D721Med (cell line): ENCODE measurements at regions not wholly inside any gene's neighbourhood (a gene's known extent, or its start where the extent isn't known, plus 50 kb on each side); places are given as distances from the start of the nearest gene placed in this dataset.

Experiments used
- DNase-seq: peaks from one replicate; pipeline ENCODE4 v3.0.0; 2011; ENCODE audit warnings: low spot score; ENCODE audit not compliant: insufficient read length
- FAIRE-seq: peaks from 2 replicates; lab custom pipeline; 2011; peaks lifted over from hg19 to GRCh38; lab: Jason Lieb, UNC
- CTCF ChIP-seq: IDR thresholded peaks from 2 replicates; pipeline ENCODE4 v1.5.1; 2012; ENCODE audit warnings: mild to moderate bottlenecking, control low read depth; ENCODE audit not compliant: insufficient read depth; ENCODE audit errors: missing control alignments

GRCh38 chr3:29079358-29079757 lies 201.5 kb upstream of the RBMS3 start:
- no peak for TF ChIP-seq CTCF
- FAIRE-seq, result no peak

GRCh38 chr3:29080967-29081366 lies 199.9 kb upstream of the RBMS3 start:
- TF ChIP-seq CTCF, result no peak
- DNase-seq (no peak), FAIRE-seq (no peak)

More at GRCh38 chr3:29079358-29079757, 201.5 kb upstream of the RBMS3 start:
- no peak for DNase-seq

- TF ChIP-seq CTCF, result no peak
- FAIRE-seq, result no peak
Measured at GRCh38 chr3:29083081-29083480, 197.8 kb upstream of the RBMS3 start.

GRCh38 chr3:29083676-29084075 lies 197.2 kb upstream of the RBMS3 start:
- no peak for DNase-seq
- FAIRE-seq, result no peak
- TF ChIP-seq CTCF, result no peak

More at GRCh38 chr3:29083081-29083480, 197.8 kb upstream of the RBMS3 start:
- DNase-seq, result no peak

- TF ChIP-seq CTCF, result no peak
- FAIRE-seq (no peak), DNase-seq (no peak)
Measured at GRCh38 chr3:29088579-29088978, 192.3 kb upstream of the RBMS3 start.

GRCh38 chr3:29090912-29091597 lies 189.8 kb upstream of the RBMS3 start:
- DNase-seq (no peak), FAIRE-seq (no peak)
- no peak for TF ChIP-seq CTCF

GRCh38 chr3:29091599-29092189 lies 189.2 kb upstream of the RBMS3 start:
- no peak for TF ChIP-seq CTCF

More at GRCh38 chr3:29091599-29092189, 189.2 kb upstream of the RBMS3 start:
- DNase-seq (no peak), FAIRE-seq (no peak)
